ENCODE measurements at regions not wholly inside any gene's neighbourhood (a gene's known extent, or its start where the extent isn't known, plus 50 kb on each side); places are given as distances from the start of the nearest gene placed in this dataset.
"Not testable (repeated sequence)": the region's sequence is repeated elsewhere in the genome, so short reads cannot be mapped to it uniquely, and the experiment has no call there.

GRCh38 chr14:61602003-61602732 is 93.1 kb upstream of the HIF1A start:
- ATAC-seq, result no peak

- ATAC-seq, result no peak
Measured at GRCh38 chr14:61602733-61603077, 92.6 kb upstream of the HIF1A start.

GRCh38 chr14:61603736-61604135 is 91.6 kb upstream of the HIF1A start:
- no peak for ATAC-seq

- ATAC-seq, result no peak
Measured at GRCh38 chr14:61607570-61608244, 87.6 kb upstream of the HIF1A start.

GRCh38 chr14:61608245-61609165 is 86.8 kb upstream of the HIF1A start:
- ATAC-seq, result peak; percentile 60

GRCh38 chr14:61609191-61609843 is 86.0 kb upstream of the HIF1A start:
- ATAC-seq, result peak; percentile 38

GRCh38 chr14:61609884-61610283 is 85.4 kb upstream of the HIF1A start:
- no peak for ATAC-seq

- ATAC-seq, result no peak
Measured at GRCh38 chr14:61610900-61611299, 84.4 kb upstream of the HIF1A start.

GRCh38 chr14:61611880-61612630 is 83.3 kb upstream of the HIF1A start:
- no peak for ATAC-seq

- not testable (repeated sequence) for ATAC-seq
Measured at GRCh38 chr14:61613006-61613405, 82.3 kb upstream of the HIF1A start.

GRCh38 chr14:61614693-61615092 is 80.6 kb upstream of the HIF1A start:
- ATAC-seq, result no peak

- no peak for ATAC-seq
Measured at GRCh38 chr14:61615743-61616523, 79.4 kb upstream of the HIF1A start.

GRCh38 chr14:61616524-61617185 is 78.7 kb upstream of the HIF1A start:
- ATAC-seq, result no peak

- no peak for ATAC-seq
Measured at GRCh38 chr14:61618448-61618847, 76.9 kb upstream of the HIF1A start.

- ATAC-seq, result no peak
Measured at GRCh38 chr14:61619494-61619893, 75.8 kb upstream of the HIF1A start.

- peak; percentile 38 for ATAC-seq
Measured at GRCh38 chr14:61620130-61620946, 75.0 kb upstream of the HIF1A start.

GRCh38 chr14:61621444-61621843 is 73.9 kb upstream of the HIF1A start:
- ATAC-seq, result no peak

- ATAC-seq, result no peak
Measured at GRCh38 chr14:61622051-61622450, 73.3 kb upstream of the HIF1A start.

GRCh38 chr14:61623927-61624326 is 71.4 kb upstream of the HIF1A start:
- ATAC-seq, result no peak

- no peak for ATAC-seq
Measured at GRCh38 chr14:61625165-61625564, 70.1 kb upstream of the HIF1A start.
